Esophagus squamous epithelium (tissue), 4 donors: ENCODE measurements at regions not wholly inside any gene's neighbourhood (a gene's known extent, or its start where the extent isn't known, plus 50 kb on each side); places are given as distances from the start of the nearest gene placed in this dataset.

Experiments
- CTCF ChIP-seq, 6 experiments: fragments of 450-650 bp in 4 of 6; fragments of 200-600 bp in 2 of 6; sonication (generic) in 2 of 6; IDR thresholded peaks; one replicate each; pipeline ENCODE4 v1.5.1; 2016 to 2019; ENCODE audit warnings: antibody characterized with exemption in 6 of 6, mild to moderate bottlenecking in 4 of 6, moderate library complexity in 4 of 6
- POLR2A ChIP-seq, 4 donors: fragments of 450-650 bp; IDR thresholded peaks; one replicate each; pipeline ENCODE4 v1.6.1; 2017; ENCODE audit warnings: antibody characterized with exemption in 4 of 4, mild to moderate bottlenecking in 4 of 4, moderate library complexity in 3 of 4

- TF ChIP-seq CTCF (IDR thresholded peaks at IDR 0.05) (no peak), POLR2A (IDR thresholded peaks at IDR 0.05) (no peak)
Observed at GRCh38 chr7:52249741-52250140, 785.7 kb upstream of the POM121L12 start.
